ENCODE measurements at regions not wholly inside any gene's neighbourhood (a gene's known extent, or its start where the extent isn't known, plus 50 kb on each side); places are given as distances from the start of the nearest gene placed in this dataset.
"Not testable (repeated sequence)": the region's sequence is repeated elsewhere in the genome, so short reads cannot be mapped to it uniquely, and the experiment has no call there.

DNA sequence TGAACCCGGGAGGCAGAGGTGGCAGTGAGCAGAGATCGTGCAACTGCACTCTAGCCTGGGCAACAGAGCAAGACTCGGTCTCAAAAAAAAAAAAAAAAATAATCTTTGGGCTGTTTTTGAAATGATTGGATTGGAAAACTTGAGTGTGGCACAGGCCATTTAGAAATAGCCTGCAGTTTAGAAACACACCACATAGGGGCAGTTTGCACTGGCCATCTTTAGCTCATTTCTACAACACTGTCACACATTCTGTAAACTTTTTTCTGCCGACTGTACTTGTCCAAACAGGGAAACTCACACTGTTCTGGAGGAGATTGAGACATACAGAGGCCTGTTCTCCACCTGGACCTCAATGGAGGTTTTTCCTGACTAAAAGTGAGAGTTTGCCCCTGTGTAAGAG is 546.3 kb downstream of the RPIA start:
- H3K4me3 ChIP-seq; H3K36me3 ChIP-seq (ENCODE audit: control insufficient read depth in 2 of 2, insufficient read depth in 2 of 2, low read length in 1 of 2); H3K79me2 ChIP-seq (ENCODE audit: control insufficient read depth, insufficient read depth, low read length); BruUV-seq (replicated peaks); FAIRE-seq; POLR2A ChIA-PET; RAD21 ChIA-PET (ENCODE audit: unreplicated experiment); DNase-seq (ENCODE audit: low read depth, low spot score); H4K20me1 ChIP-seq (ENCODE audit: control insufficient read depth, insufficient read depth); CTCF ChIA-PET; H3K27me3 ChIP-seq (replicated peaks in 1 of 2; ENCODE audit: control insufficient read depth in 2 of 2, insufficient read depth in 2 of 2, low read length in 1 of 2); SMC1A ChIA-PET (ENCODE audit: uncharacterized antibody, unreplicated experiment); H3K27ac ChIP-seq (ENCODE audit: control insufficient read depth, insufficient read depth); H3K4me1 ChIP-seq (ENCODE audit: control insufficient read depth, insufficient read depth, low read length); H3K9ac ChIP-seq (ENCODE audit: control insufficient read depth, insufficient read depth, low read length); H3K4me2 ChIP-seq (ENCODE audit: control insufficient read depth, insufficient read depth); in situ Hi-C loops (cut with MboI); H3K9me3 ChIP-seq (replicated peaks; ENCODE audit: control insufficient read depth, insufficient read depth, low read length); intact Hi-C loops (cut with micrococcal nuclease; ENCODE audit: unreplicated experiment); H2AFZ ChIP-seq (ENCODE audit: control insufficient read depth, low read depth, low read length): not testable (repeated sequence)
- ATAC-seq = peak; percentile 46; the same call in 1 of the 3 replicates
- no CpG with 5 or more reads among the region's 4 CpGs for WGBS (ENCODE audit: insufficient coverage, insufficient replicate concordance, low lambda C conversion rate, missing lambda C conversion rate)

DNA sequence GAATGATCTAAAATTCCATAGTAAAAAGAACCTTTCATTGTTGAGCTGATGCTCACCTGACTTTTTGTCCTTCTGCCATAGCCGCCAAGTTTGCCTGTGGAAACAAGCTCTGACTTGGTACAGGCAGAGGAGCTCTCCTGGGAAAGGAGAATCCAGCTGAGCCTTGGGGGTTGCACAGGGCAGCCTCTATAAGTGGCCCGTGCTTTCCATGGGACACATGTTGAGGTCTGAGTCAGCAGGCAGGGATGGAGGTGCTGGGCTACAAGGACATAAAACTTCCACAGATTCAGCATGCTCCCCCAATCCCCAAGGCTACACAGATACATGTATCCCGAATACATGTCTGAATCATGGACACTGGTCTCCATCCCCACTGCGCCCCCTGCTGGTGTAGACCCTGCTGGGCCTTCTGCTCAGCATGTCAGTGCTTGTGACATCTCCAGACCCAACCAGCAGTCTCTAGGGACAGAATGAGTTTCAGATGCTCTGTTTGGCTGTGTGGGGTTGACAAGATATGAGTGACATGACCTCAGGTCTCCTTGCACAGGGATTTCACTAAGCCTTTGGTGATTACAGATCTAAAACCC is 551.7 kb downstream of the RPIA start:
- 16% methylated on average over 4 of the region's 4 CpGs for WGBS (ENCODE audit: insufficient coverage, insufficient replicate concordance, low lambda C conversion rate, missing lambda C conversion rate)
- TF ChIP-seq, protein P1, sequence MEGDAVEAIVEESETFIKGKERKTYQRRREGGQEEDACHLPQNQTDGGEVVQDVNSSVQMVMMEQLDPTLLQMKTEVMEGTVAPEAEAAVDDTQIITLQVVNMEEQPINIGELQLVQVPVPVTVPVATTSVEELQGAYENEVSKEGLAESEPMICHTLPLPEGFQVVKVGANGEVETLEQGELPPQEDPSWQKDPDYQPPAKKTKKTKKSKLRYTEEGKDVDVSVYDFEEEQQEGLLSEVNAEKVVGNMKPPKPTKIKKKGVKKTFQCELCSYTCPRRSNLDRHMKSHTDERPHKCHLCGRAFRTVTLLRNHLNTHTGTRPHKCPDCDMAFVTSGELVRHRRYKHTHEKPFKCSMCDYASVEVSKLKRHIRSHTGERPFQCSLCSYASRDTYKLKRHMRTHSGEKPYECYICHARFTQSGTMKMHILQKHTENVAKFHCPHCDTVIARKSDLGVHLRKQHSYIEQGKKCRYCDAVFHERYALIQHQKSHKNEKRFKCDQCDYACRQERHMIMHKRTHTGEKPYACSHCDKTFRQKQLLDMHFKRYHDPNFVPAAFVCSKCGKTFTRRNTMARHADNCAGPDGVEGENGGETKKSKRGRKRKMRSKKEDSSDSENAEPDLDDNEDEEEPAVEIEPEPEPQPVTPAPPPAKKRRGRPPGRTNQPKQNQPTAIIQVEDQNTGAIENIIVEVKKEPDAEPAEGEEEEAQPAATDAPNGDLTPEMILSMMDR (IDR thresholded peaks at IDR 0.05 in 2 of 3, conservative IDR thresholded peaks at IDR 0.05 in 1 of 3; ENCODE audit: control insufficient read depth in 2 of 3, extremely low read depth in 1 of 3, insufficient read depth in 1 of 3, low read depth in 3 of 3, low read length in 3 of 3) = peak; percentile 29 to 45 (median 40); a peak in 4 of 6 replicates
- peak; percentile 46 for TF ChIP-seq MEF2B (IDR thresholded peaks at IDR 0.05; ENCODE audit: partially characterized antibody, poor library complexity, severe bottlenecking)
- in situ Hi-C loops (cut with MboI); H2AFZ ChIP-seq (ENCODE audit: control insufficient read depth, low read depth, low read length); H3K9ac ChIP-seq (ENCODE audit: control insufficient read depth, insufficient read depth, low read length); intact Hi-C loops (cut with micrococcal nuclease; ENCODE audit: unreplicated experiment); H3K9me3 ChIP-seq (replicated peaks; ENCODE audit: control insufficient read depth, insufficient read depth, low read length); H3K27ac ChIP-seq (ENCODE audit: control insufficient read depth, insufficient read depth); H3K36me3 ChIP-seq (ENCODE audit: control insufficient read depth in 2 of 2, insufficient read depth in 2 of 2, low read length in 1 of 2); H3K4me3 ChIP-seq; SMC1A ChIA-PET (ENCODE audit: uncharacterized antibody, unreplicated experiment); H4K20me1 ChIP-seq (ENCODE audit: control insufficient read depth, insufficient read depth); H3K4me1 ChIP-seq (ENCODE audit: control insufficient read depth, insufficient read depth, low read length); BruUV-seq (replicated peaks); H3K4me2 ChIP-seq (ENCODE audit: control insufficient read depth, insufficient read depth); POLR2A ChIA-PET; DNase-seq (ENCODE audit: low read depth, low spot score); H3K27me3 ChIP-seq (replicated peaks in 1 of 2; ENCODE audit: control insufficient read depth in 2 of 2, insufficient read depth in 2 of 2, low read length in 1 of 2); CTCF ChIA-PET; RAD21 ChIA-PET (ENCODE audit: unreplicated experiment); H3K79me2 ChIP-seq (ENCODE audit: control insufficient read depth, insufficient read depth, low read length): not testable (repeated sequence)
- peak; percentile 84 for FAIRE-seq
- ATAC-seq = peak; percentile 98

DNA sequence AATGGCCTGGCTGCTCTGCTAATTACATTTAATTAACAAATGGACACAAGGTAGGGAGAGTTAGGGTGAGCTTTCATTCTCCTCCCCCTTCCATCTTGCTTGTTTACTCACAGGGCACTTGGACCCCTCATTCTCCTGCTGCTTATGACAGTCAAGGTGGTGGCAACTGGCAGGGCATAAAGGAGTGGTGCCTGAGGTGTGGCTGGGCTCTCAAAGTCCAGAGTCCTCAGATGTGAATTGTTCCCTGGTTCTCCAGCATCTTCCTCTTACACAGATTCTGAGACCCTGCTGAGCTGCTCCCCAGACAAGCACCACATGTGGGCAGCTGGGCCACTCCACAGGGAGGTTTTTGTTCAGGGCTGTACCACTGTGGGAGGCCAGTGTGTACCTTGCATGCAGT is 552.9 kb downstream of the RPIA start:
- H3K27ac ChIP-seq (ENCODE audit: control insufficient read depth, insufficient read depth) = not testable (repeated sequence)

More for the DNA sequence above, 552.9 kb downstream of the RPIA start:
- POLR2A ChIA-PET; DNase-seq (ENCODE audit: low read depth, low spot score); BruUV-seq (replicated peaks); H2AFZ ChIP-seq (ENCODE audit: control insufficient read depth, low read depth, low read length); H3K9ac ChIP-seq (ENCODE audit: control insufficient read depth, insufficient read depth, low read length); SMC1A ChIA-PET (ENCODE audit: uncharacterized antibody, unreplicated experiment); in situ Hi-C loops (cut with MboI); H3K27me3 ChIP-seq (replicated peaks in 1 of 2; ENCODE audit: control insufficient read depth in 2 of 2, insufficient read depth in 2 of 2, low read length in 1 of 2); H3K4me1 ChIP-seq (ENCODE audit: control insufficient read depth, insufficient read depth, low read length); H3K9me3 ChIP-seq (replicated peaks; ENCODE audit: control insufficient read depth, insufficient read depth, low read length); H3K4me3 ChIP-seq; CTCF ChIA-PET; H4K20me1 ChIP-seq (ENCODE audit: control insufficient read depth, insufficient read depth); ATAC-seq; H3K79me2 ChIP-seq (ENCODE audit: control insufficient read depth, insufficient read depth, low read length); FAIRE-seq; H3K4me2 ChIP-seq (ENCODE audit: control insufficient read depth, insufficient read depth); H3K36me3 ChIP-seq (ENCODE audit: control insufficient read depth in 2 of 2, insufficient read depth in 2 of 2, low read length in 1 of 2); intact Hi-C loops (cut with micrococcal nuclease; ENCODE audit: unreplicated experiment); RAD21 ChIA-PET (ENCODE audit: unreplicated experiment): not testable (repeated sequence)
